HCEC 1CT (cell line): ENCODE measurements at regions not wholly inside any gene's neighbourhood (a gene's known extent, or its start where the extent isn't known, plus 50 kb on each side); places are given as distances from the start of the nearest gene placed in this dataset.

ENCODE experiments used
- DNase-seq: peaks from one replicate; pipeline ENCODE4 v3.0.0-alpha.2; 2017

DNA sequence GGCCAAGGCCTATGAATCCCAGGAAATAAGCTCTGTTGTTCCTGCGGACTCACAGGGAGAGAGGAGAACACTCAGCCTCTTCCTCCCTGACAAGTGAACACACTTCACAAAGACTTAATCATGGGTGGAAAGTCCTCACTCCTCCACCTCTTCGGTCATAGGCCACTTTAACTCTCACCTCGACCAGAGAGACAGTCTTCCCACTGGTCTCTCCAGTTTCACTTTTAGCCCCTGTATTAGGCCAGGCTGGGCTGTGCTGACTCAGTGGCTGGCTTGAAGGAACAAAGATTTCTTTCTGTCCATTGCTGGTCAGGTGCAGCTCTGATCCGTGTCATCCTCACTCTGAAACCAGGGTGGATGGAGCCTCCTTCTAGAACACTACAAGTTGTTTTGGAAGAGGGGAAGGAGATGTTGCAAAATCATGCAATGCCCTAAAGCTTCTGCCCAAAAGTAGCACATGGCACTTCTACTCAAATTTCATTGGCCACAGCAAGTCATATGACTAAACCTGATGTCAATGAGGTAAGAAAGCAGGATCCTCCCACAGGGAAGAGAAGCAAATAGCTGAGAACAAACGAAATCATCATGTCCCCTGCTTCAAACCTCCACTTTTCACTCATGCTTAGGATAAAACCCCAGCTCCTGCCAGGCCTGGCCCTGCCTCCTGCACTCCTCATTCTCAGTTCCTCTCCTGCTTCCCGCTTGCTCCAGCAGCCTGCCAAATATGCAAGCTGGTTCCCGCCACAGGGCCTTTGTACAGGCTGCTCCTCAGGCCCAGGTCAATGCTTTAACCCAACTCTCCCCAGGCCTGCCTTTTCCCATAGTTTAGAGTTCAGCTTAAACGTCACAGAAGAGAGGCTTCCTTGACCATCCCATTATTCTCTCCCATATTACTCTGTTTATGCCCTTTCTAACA is 150.5 kb upstream of the RUNX3 start:
- peak; percentile 7 for DNase-seq

- DNase-seq = no peak
These were observed 149.0 kb upstream of the RUNX3 start for GRCh38 chr1:25079048-25079447.

GRCh38 chr1:25074351-25075227 is 144.5 kb upstream of the RUNX3 start:
- DNase-seq = no peak

GRCh38 chr1:25073640-25074270 is 143.7 kb upstream of the RUNX3 start:
- DNase-seq = no peak

DNA sequence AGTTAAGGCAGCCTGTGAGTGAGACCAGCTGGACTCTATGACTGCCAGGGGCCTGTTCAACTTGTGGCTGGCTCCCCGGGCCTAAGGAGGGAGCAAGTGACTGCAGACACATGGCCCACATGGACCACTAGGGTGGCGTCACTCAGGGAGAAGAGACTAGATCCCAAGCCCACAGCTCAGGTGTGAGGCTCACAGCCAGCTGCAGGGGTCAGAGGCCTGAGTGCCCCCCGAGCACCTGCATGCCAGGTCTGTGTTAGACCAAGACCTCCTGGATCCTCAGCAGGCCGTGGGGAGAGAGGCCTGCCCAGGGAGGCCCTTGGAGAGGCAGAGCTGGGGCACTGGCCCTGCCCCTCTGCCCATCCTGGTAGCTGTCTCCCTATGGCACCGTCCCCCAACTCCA is 142.4 kb upstream of the RUNX3 start:
- DNase-seq = no peak

GRCh38 chr1:25068829-25069228 is 138.8 kb upstream of the RUNX3 start:
- DNase-seq = no peak

DNA sequence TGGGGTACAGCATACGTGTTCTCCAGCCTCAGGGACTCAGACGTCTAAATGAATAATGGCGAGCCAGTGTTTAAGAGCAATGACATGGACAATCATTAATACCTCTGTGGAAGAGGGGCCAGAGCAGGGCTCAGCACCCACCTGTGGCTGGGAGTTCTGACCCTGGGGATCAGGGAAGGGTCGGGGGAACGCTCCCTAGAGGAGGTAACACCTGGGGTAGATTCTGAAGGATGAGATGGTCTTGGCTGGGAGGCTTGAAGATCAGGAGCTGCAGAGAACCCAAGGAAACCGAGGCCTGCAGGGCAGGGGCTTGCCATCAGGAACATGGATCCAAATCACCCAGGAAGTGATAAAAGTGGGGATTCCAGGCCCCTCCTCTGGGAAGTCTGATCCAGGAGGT is 138.2 kb upstream of the RUNX3 start:
- no peak for DNase-seq

- no peak for DNase-seq
These were observed 137.6 kb upstream of the RUNX3 start for GRCh38 chr1:25067518-25068251.

GRCh38 chr1:25066731-25067517 is 136.8 kb upstream of the RUNX3 start:
- DNase-seq = no peak

GRCh38 chr1:25066256-25066655 is 136.2 kb upstream of the RUNX3 start:
- no peak for DNase-seq

GRCh38 chr1:25065795-25066238 is 135.7 kb upstream of the RUNX3 start:
- no peak for DNase-seq

- no peak for DNase-seq
These were observed 135.2 kb upstream of the RUNX3 start for GRCh38 chr1:25065321-25065721.

DNA sequence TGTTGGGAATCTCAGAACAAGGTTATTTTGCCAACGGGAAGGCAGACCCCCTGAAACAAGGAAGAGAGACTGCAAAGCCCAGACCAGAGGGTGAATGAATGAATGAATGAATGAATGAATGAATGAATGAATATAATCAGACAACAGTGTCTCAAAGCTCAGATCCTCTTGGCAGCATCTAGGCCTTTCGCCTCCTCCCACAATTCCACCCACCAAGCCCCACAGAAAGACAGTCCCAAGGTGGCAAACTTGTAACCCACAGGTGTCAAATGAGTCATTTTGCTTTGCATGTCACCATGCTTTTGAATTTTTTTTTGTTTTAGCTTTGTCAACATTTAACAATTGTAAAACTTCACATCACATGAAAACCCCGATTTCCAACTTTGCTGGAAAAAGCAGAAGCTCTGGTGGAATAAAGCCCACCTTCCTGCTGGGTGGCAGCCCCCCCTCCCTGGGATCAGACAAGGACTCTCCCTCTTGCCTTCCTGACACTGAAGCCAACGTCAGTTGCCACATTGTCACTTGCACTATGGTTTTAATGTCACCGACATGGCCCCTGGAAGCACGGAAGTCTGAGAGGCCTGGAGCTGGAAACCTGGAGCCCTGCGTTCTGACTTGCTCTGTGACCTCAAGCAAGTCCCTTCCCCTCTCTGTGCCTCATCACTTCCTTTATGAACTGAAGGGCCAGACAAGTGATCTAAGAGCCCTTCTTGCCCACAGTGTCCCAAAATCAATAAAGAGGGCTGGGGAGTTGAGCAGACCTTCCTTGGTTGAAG is 134.6 kb upstream of the RUNX3 start:
- DNase-seq = no peak

DNA sequence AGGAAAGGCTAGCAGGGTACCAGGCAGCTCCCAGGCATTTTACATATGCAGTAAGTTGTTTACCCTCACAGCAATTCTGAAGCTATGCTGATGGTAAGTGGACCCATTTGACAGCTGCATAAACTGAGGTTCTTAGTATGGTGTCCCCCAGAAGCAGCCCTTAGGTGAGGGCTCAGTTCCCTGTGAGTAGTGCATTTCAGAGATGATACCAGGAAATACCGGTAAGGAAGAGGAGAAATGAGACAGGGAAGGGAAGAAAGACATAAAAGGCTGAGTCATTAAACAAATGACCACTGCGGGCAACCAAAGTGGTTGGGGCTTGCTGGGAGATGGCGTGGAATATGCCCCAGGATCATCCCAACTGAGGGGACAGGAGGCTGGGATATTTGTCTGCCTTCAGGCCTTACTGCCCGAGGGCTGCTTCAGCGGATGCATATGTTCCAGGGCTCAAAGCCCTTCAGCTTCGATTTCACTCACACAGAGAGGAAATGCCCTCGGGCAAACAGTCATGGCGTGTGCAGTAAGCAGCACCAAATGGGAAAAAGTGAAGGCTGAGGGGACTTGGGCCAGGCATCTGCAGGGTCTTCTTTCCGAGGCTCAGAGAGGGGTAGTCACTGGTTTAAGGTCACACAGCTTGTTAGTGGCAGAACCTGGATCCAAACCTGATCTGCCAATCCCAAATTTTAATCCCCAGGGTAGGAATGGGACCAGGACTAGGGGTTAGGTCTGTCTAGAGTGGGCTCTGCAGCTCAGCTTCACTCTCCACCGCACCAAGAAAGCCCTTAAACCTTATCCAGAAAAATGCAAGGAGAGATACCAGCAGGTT is 133.7 kb upstream of the RUNX3 start:
- DNase-seq = no peak

- no peak for DNase-seq
These were observed 132.7 kb upstream of the RUNX3 start for GRCh38 chr1:25062621-25063255.

DNA sequence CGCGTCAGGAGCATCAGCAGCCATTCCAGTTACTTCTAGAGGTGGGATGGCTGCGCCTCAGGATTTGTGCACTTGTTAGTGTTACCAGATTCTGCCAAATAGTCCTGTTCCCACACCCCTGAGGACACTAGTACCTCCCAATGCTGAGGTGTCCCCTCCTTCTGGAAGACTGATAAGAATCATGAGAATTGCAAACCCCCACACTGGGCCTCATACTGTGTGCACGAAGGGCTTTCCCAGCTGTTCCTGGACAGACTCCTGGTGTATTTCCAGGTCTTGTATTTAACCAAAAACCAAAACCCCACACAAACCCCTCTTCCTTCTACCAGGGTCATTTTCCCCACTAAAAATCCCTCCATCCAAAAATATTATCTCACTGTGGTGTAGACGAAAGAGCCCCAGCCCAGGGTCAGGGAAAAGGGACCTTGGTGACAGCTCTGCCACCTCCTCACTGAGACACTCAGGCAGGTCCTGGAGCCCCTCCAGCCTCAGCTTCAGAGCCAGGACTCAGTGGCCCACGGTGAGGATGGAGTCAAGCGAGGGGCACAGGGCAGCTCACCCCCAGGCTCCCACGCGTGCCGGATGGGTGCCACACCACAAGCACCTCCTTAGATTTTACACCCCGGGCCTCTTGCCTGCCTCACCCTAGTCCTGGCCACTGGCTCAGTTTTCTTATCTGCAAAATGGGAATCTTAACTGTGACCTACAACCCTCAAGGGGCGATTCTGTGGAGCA is 131.4 kb upstream of the RUNX3 start:
- DNase-seq = no peak

GRCh38 chr1:25057188-25057587 is 127.1 kb upstream of the RUNX3 start:
- DNase-seq = no peak

DNA sequence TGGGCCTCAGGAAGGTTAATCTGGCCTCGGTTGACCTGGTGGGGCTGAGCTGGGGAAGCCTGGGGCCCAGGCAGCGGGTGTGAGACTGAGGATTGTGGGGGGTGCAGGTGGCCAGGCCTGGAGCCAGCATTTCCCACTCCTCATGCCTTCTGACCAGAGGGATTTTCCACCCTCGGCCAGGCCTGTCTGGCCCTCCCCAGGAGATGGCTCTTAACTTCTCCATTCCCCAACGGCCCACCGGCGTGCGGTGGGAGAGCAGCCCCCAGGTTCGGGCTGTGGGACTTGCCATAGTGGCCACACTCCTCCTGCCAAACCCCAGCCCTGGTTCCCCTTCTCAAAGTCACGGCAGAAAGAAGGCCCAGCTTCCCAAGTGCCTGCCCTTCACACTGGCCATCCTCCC is 126.5 kb upstream of the RUNX3 start:
- DNase-seq = no peak

DNA sequence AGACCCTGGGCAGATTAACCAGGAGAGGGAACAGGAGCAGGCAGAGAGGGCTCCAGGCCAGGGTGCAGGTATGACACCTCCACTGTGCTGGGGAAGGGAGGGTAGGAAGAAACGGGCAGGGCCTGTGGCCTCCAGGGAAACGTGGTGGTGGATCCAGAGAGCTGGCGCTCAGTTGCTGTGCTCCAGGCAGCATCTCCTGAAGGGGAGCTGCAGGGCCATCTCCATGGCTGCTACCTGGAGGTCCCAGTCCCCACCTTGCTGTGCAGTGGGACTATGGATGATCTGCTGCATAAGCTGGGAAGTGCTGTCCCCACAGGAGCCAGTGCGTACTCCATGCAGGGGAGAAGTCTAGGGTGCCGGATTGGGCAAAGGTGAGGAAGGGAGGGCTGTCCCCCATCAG is 125.9 kb upstream of the RUNX3 start:
- no peak for DNase-seq
